Vagina (tissue), 2 donors: ENCODE measurements at regions not wholly inside any gene's neighbourhood (a gene's known extent, or its start where the extent isn't known, plus 50 kb on each side); places are given as distances from the start of the nearest gene placed in this dataset.

Source experiments
- CTCF ChIP-seq, 3 experiments: fragments of 450-650 bp in 2 of 3; fragments of 200-600 bp in 1 of 3; sonication (generic) in 1 of 3; IDR thresholded peaks; one replicate each; pipeline ENCODE4 v1.5.1; 2017 to 2019; ENCODE audit warnings: antibody characterized with exemption in 3 of 3, mild to moderate bottlenecking in 2 of 3, moderate library complexity in 2 of 3
- POLR2AphosphoS5 ChIP-seq, 2 donors: sonication (generic); formaldehyde crosslinking; IDR thresholded peaks; one replicate each; pipeline ENCODE4 v1.9.0; 2017; ENCODE audit warnings: antibody characterized with exemption in 2 of 2, mild to moderate bottlenecking in 2 of 2, low read depth in 1 of 2; ENCODE audit not compliant: insufficient read depth in 1 of 2

- TF ChIP-seq CTCF (IDR thresholded peaks at IDR 0.05) (no peak), POLR2AphosphoS5 (IDR thresholded peaks at IDR 0.05; ENCODE audit: insufficient read depth in 1 of 2, low read depth in 1 of 2) (no peak)
Measured at GRCh38 chrX:137882960-137883359, 317.0 kb downstream of the ZIC3 start.
